Right forelimb (tissue), 1 donor: ENCODE measurements at regions not wholly inside any gene's neighbourhood (a gene's known extent, or its start where the extent isn't known, plus 50 kb on each side); places are given as distances from the start of the nearest gene placed in this dataset.
"Not testable (repeated sequence)": the region's sequence is repeated elsewhere in the genome, so short reads cannot be mapped to it uniquely, and the experiment has no call there.

Experiments used
- DNase-seq: peaks from one replicate; pipeline ENCODE4 v3.0.0-alpha.2; 2018

DNA sequence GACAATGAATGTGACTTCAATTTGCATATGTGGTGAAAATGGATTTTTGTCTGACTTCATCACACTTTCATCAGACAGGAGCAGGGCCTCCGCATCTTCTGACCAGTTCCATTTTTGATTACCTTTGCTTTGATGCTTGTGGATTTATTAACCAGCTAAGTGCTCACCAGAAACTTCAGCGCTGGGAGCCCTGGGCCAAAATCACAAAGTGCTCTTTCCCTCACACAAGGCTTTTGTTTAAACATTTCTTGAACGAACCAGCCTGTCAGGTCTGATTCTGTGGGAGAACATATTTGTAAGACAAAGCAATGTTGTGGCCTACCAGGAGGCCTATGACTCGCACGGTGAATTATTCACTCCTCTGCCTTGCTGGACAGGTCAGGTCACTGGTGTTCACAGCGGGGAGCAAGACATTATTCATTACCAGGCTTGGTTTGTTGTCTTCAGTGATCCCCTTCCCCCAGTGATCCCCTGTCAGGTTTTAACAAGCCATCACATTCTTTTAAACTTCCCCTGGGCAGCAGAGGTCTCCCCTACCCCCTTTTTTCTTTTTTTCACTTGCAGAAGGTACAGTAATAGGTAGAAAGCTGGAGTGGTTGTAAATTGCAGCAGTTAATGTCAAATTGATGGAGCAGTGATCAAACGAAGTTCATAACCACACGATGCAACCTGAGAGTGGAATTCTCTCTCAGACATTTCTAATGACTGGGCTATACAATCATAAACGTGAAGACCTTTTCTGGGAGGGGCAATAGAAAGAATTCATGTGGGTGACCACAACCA lies 167.5 kb upstream of the PRICKLE1 start:
- DNase-seq: no peak

GRCh38 chr12:42750356-42750755 lies 160.8 kb upstream of the PRICKLE1 start:
- no peak for DNase-seq

GRCh38 chr12:42749239-42749638 lies 159.7 kb upstream of the PRICKLE1 start:
- DNase-seq: no peak

GRCh38 chr12:42744539-42745182 lies 155.1 kb upstream of the PRICKLE1 start:
- DNase-seq: no peak

GRCh38 chr12:42742716-42743115 lies 153.2 kb upstream of the PRICKLE1 start:
- DNase-seq: no peak

DNA sequence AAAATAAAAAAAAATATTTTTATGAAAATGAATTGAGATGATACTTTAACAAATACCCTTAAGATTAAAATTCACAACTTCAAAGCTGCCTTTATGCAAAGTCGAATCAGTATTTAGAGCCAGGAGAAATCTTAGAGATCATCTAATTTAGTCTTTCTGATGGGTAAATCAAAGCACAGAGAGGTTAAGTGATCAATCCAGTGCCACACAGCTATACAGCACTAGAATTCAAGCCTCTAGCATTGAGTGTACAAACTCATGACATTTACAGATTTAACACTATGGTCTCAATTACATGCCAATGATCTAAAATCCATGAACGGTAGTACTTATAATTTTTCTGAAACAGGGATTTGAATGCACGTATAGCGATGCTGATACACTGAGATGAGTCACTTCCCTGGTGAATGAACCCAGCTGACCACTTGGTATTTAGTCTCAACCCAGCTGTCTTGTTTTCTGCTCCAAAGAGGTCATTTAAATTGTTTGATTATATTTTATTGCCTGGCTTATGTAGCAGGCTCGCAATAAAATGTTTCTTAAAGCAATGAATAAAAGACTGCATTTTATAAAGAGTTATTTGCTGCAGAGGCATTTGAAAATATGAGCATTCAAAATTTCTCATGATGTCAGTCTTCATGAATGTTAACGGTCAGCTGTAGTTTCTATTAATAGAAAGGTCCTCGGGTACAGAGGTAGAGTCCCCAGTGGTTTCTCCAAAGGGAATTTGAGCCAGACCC lies 152.4 kb upstream of the PRICKLE1 start:
- DNase-seq: no peak

DNA sequence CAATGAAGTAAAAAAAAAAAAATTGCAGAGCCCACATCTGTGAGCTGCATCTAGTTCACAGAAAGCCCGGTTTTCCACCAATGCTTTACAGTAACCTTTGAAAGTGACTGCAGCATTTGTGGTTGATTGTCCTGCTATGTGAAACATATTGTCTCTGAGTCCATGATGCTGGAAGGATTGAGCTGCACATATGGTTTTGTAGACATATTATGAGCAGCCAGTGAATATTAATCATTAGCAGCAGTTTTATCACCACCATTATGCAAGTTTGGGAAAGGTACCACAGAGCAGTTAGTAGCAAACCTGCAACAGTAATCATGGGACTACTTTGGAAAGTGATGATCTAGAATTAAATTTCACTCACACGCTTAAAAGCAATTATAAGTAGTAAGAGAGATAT lies 151.5 kb upstream of the PRICKLE1 start:
- no peak for DNase-seq

- DNase-seq: no peak
Observed at GRCh38 chr12:42737398-42737797, 147.9 kb upstream of the PRICKLE1 start.

DNA sequence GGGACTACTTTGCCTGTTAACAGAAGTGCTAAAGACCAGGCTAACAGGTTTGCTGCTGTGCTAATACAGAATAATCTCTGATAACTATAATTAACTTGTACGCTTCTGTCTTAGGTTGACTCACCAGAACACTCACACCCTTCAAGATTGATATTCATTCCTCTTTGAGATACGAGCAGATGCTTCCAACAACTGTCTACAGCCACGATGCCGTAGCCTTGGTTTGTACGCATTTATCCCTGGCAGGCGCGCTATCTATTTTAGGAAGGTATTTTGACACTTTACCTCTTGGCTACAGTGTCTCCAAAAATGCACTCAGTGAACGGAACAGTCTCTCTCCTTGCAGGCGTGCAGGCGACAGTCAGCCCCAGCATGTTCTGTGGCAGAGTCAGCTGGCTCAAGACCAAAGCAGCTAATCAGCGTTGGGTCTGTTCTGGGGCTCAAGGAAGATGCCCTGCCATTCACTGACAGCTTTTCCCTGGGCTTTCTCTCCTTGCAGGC lies 146.4 kb upstream of the PRICKLE1 start:
- DNase-seq: no peak

GRCh38 chr12:42733911-42734310 lies 144.4 kb upstream of the PRICKLE1 start:
- DNase-seq: no peak

DNA sequence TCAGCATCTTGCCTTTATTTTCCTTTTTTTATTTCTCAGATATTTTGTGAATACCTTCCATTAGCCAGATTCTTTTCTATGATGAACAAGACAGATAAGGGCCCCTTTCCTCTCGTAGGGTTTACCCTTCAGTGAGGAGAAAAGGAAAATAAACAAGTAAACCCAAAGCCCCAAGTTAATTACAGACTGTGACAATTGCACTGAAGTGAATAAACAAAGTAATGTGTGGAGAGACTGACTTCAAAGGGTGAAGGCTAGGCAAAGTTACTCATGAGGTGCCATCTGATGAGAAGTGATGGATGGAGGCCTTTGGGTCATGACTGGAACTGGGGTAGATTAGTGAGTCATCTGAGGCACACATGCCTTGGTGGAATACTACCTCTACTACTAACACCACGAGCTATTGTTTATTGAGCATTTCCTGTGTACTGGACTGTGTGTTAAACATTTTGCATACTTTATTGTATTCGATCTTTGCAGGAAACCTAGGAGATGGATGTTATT lies 143.4 kb upstream of the PRICKLE1 start:
- no peak for DNase-seq

DNA sequence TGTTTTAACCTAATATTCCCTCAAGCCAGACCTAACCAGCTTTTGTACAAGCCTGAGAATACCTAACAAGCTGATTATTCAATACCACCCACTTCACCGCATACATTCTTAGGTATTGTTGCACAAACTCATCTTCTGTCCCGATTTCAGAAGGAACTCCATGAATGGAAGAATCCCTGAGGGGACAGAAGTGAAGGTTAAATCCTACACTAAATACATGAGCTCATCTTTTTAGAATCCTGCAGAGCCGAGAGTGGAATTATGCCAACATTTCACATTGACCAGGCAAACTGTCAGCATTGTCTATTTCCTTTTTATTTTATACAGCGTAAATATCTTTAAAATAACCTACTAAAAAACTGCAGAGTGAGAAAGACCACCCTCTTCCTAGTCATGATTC lies 140.7 kb upstream of the PRICKLE1 start:
- DNase-seq: no peak

GRCh38 chr12:42729535-42729900 lies 140.0 kb upstream of the PRICKLE1 start:
- no peak for DNase-seq

- no peak for DNase-seq
Observed at GRCh38 chr12:42728770-42729534, 139.4 kb upstream of the PRICKLE1 start.

GRCh38 chr12:42728287-42728686 lies 138.7 kb upstream of the PRICKLE1 start:
- DNase-seq: no peak

- no peak for DNase-seq
Observed at GRCh38 chr12:42725809-42726208, 136.3 kb upstream of the PRICKLE1 start.

- no peak for DNase-seq
Observed at GRCh38 chr12:42716491-42716891, 126.9 kb upstream of the PRICKLE1 start.

DNA sequence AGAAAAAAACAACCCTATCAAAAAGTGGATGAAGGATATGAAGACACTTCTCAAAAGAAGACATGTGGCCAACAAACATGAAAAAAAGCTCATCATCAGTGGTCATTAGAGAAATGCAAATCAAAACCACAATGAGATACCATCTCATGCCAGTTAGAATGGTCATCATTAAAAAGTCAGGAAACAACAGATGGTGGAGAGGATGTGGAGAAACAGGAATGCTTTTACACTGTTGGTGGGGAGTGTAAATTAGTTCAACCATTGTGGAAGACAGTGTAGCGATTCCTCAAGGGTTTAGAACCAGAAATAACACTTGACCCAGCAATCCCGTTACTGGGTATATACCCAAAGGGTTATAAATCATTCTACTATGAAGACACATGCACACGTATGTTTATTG lies 124.0 kb upstream of the PRICKLE1 start:
- not testable (repeated sequence) for DNase-seq

DNA sequence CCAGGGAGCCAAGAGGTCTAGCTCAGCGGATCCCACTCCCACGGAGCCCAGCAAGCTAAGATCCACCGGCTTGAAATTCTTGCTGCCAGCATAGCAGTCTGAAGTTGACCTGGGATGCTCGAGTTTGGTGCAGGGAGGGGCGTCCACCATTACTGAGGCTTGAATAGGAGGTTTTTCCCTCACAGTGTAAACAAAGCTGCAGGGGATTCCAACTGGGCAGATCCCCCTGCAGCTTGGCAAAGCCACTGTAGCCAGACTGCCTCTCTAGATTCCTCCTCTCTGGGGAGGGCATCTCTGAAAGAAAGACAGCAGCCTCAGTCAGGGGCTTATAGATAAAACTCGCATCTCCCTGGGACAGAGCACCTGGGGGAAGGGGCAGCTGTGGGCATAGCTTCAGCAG lies 118.8 kb upstream of the PRICKLE1 start:
- DNase-seq: not testable (repeated sequence)

- no peak for DNase-seq
Observed at GRCh38 chr12:42707312-42708226, 118.0 kb upstream of the PRICKLE1 start.

DNA sequence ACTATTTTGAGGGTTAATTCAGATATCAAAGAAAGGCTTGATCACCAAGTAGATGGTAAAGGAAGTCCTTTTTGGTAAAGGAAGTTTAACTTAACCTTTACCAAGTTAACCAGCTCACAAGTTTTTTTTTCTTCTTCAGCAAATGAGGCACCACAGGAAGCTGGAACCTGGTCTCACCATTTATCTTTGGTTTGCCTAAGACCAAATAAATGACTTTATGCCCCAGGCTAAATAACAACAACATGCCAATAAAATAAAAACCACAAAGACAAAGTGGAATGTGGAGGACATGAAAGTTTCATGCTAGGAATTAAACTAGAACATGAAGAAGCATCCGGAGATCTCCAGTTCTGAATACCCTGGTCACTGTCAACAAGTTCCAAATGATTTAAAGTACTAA lies 116.8 kb upstream of the PRICKLE1 start:
- DNase-seq: no peak

GRCh38 chr12:42705863-42706262 lies 116.3 kb upstream of the PRICKLE1 start:
- peak; percentile 79 for DNase-seq
